Endodermal cell (in vitro differentiated cells): ENCODE measurements at regions not wholly inside any gene's neighbourhood (a gene's known extent, or its start where the extent isn't known, plus 50 kb on each side); places are given as distances from the start of the nearest gene placed in this dataset.

Experiments
- DNase-seq: peaks from one replicate; pipeline ENCODE4 v3.0.0-alpha.2; 2017
- H3K27ac ChIP-seq: 2 replicates; pipeline ENCODE4 v1.5.1; 2013; ENCODE audit warnings: mild to moderate bottlenecking, low read depth, low read length, moderate library complexity
- H3K27me3 ChIP-seq: 2 replicates; pipeline ENCODE4 v1.6.1; 2013; ENCODE audit warnings: mild to moderate bottlenecking, low read length, moderate library complexity; ENCODE audit not compliant: insufficient read depth, control insufficient read depth, poor library complexity, severe bottlenecking
- H3K36me3 ChIP-seq: 2 replicates; pipeline ENCODE4 v1.7.0; 2013; ENCODE audit warnings: mild to moderate bottlenecking, low read length, moderate library complexity; ENCODE audit not compliant: control insufficient read depth, insufficient read depth
- H3K4me1 ChIP-seq: one replicate; pipeline ENCODE4 v1.7.0; 2013; ENCODE audit warnings: low read length; ENCODE audit not compliant: control insufficient read depth, insufficient read depth
- H3K4me3 ChIP-seq: 2 replicates; pipeline ENCODE4 v1.5.1; 2013; ENCODE audit warnings: mild to moderate bottlenecking, low read length, moderate library complexity
- H3K9ac ChIP-seq: 2 replicates; pipeline ENCODE4 v1.6.1; 2013; ENCODE audit warnings: mild to moderate bottlenecking, low read length, moderate library complexity; ENCODE audit not compliant: poor library complexity, severe bottlenecking; ENCODE audit errors: extremely low read depth
- H3K9me3 ChIP-seq: 2 replicates; pipeline ENCODE4 v1.6.1; 2013; ENCODE audit warnings: mild to moderate bottlenecking, low read length, moderate library complexity; ENCODE audit not compliant: control insufficient read depth
- H3K27ac Mint-ChIP-seq: 2 replicates; pipeline ENCODE4 v1.8.0; 2020; ENCODE audit warnings: mixed read lengths
- H3K27me3 Mint-ChIP-seq: 2 replicates; pipeline ENCODE4 v1.8.0; 2021; ENCODE audit warnings: mild to moderate bottlenecking, mixed read lengths; ENCODE audit not compliant: insufficient read depth
- H3K36me3 Mint-ChIP-seq: 2 replicates; pipeline ENCODE4 v1.8.0; 2020; ENCODE audit warnings: low read depth, mixed read lengths
- H3K4me1 Mint-ChIP-seq: 2 replicates; pipeline ENCODE4 v1.8.0; 2020; ENCODE audit warnings: mixed read lengths
- H3K4me3 Mint-ChIP-seq: 2 replicates; pipeline ENCODE4 v1.8.0; 2020; ENCODE audit warnings: mild to moderate bottlenecking, moderate library complexity, mixed read lengths
- H3K9me3 Mint-ChIP-seq: 2 replicates; pipeline ENCODE4 v1.8.0; 2020; ENCODE audit warnings: mild to moderate bottlenecking, mixed read lengths
- CTCF ChIP-seq: fragments of 200-600 bp; sonication (generic); conservative IDR thresholded peaks from 2 replicates; pipeline ENCODE4 v1.5.0; 2021; ENCODE audit warnings: antibody characterized with exemption, mild to moderate bottlenecking
- WGBS, 2 experiments: methylation state at CpG; one replicate each; pipeline versions ENCODE4 v1.1.5 to v1.1.7; 2013; ENCODE audit warnings: missing lambda C conversion rate in 2 of 2, mixed read lengths in 1 of 2; ENCODE audit not compliant: insufficient coverage in 1 of 2, insufficient read length in 1 of 2; 5-methylcytosine and 5-hydroxymethylcytosine counted together

GRCh38 chr10:61097026-61097425, 153.0 kb upstream of the RHOBTB1 start:
- Mint-ChIP-seq H3K36me3 (no peaks in the 10 kb centered on the region), H3K27me3 (no peaks in the 10 kb centered on the region), H3K4me1 (peaks cover 6% of the 10 kb centered on the region), H3K27ac (no peak overlapping the region), H3K9me3 (no peaks in the 10 kb centered on the region), H3K4me3 (no peak overlapping the region)
- no peak overlapping the region for H3K4me3 ChIP-seq
- no peak for TF ChIP-seq CTCF
- no peaks in the 10 kb centered on the region for H3K36me3 ChIP-seq
- no peaks in the 10 kb centered on the region for H3K27me3 ChIP-seq
- no peak for DNase-seq
- H3K9ac ChIP-seq, result no peak overlapping the region
- no peaks in the 10 kb centered on the region for H3K4me1 ChIP-seq
- H3K9me3 ChIP-seq, result no peaks in the 10 kb centered on the region
- no peak overlapping the region for H3K27ac ChIP-seq
- WGBS, 2 experiments, result 100% methylated on average over 1 of the region's 1 CpG

- H3K4me3 Mint-ChIP-seq, result no peak overlapping the region
- H3K4me1 Mint-ChIP-seq, result peaks cover 6% of the 10 kb centered on the region
- Histone ChIP-seq H3K27me3 (no peaks in the 10 kb centered on the region), H3K9me3 (no peaks in the 10 kb centered on the region), H3K4me1 (no peaks in the 10 kb centered on the region), H3K4me3 (no peak overlapping the region), H3K36me3 (no peaks in the 10 kb centered on the region), H3K27ac (no peak overlapping the region), H3K9ac (no peak overlapping the region)
- no peak for DNase-seq
- H3K27ac Mint-ChIP-seq, result no peak overlapping the region
- no peak for TF ChIP-seq CTCF
- no peaks in the 10 kb centered on the region for H3K9me3 Mint-ChIP-seq
- H3K36me3 Mint-ChIP-seq, result no peaks in the 10 kb centered on the region
- no peaks in the 10 kb centered on the region for H3K27me3 Mint-ChIP-seq
- 84 to 100% methylated on average over 1 of the region's 1 CpG for WGBS, 2 experiments
Observed at GRCh38 chr10:61096056-61096455, 152.1 kb upstream of the RHOBTB1 start.

- no peak overlapping the region for H3K9ac ChIP-seq
- H3K4me3 Mint-ChIP-seq, result no peak overlapping the region
- H3K9me3 ChIP-seq, result no peaks in the 10 kb centered on the region
- H3K4me1 Mint-ChIP-seq, result peaks cover 6% of the 10 kb centered on the region
- H3K36me3 Mint-ChIP-seq, result no peaks in the 10 kb centered on the region
- H3K27ac Mint-ChIP-seq, result no peak overlapping the region
- no peak overlapping the region for H3K27ac ChIP-seq
- 100% methylated on average over 1 of the region's 1 CpG; no CpG with 5 or more reads in 1 of the 2 experiments for WGBS, 2 experiments
- no peak overlapping the region for H3K4me3 ChIP-seq
- no peaks in the 10 kb centered on the region for H3K27me3 ChIP-seq
- H3K4me1 ChIP-seq, result no peaks in the 10 kb centered on the region
- no peak for DNase-seq
- TF ChIP-seq CTCF, result no peak
- no peaks in the 10 kb centered on the region for H3K36me3 ChIP-seq
- no peaks in the 10 kb centered on the region for H3K27me3 Mint-ChIP-seq
- no peaks in the 10 kb centered on the region for H3K9me3 Mint-ChIP-seq
Observed at GRCh38 chr10:61091531-61091930, 147.5 kb upstream of the RHOBTB1 start.
